ENCODE measurements at regions not wholly inside any gene's neighbourhood (a gene's known extent, or its start where the extent isn't known, plus 50 kb on each side); places are given as distances from the start of the nearest gene placed in this dataset.
"Not testable (repeated sequence)": the region's sequence is repeated elsewhere in the genome, so short reads cannot be mapped to it uniquely, and the experiment has no call there.

- DNase-seq (ENCODE audit: low read depth in 2 of 2), result no peak
Observed at GRCh38 chr1:90824551-90824950, 107.4 kb upstream of the BARHL2 start.

DNA sequence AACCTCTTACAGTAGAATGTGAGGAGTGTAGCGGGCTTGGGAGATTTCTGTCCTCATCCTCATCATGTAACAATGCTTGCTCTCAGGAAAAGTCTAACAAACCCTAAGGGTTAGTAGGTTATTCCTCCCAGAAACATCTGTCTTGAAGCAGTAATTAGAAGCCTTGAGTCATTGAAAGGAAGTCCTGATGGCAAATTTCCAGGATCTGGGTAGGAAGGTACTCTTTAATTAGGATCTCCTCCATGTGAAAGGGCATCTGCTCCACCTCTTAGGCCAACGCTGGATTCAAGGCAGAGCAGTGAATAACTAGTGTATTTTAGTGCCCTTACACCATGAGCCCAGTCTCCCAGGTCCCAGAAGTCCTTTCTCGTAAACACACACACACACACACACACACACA, 106.6 kb upstream of the BARHL2 start:
- DNase-seq (ENCODE audit: low read depth in 2 of 2), result no peak

DNA sequence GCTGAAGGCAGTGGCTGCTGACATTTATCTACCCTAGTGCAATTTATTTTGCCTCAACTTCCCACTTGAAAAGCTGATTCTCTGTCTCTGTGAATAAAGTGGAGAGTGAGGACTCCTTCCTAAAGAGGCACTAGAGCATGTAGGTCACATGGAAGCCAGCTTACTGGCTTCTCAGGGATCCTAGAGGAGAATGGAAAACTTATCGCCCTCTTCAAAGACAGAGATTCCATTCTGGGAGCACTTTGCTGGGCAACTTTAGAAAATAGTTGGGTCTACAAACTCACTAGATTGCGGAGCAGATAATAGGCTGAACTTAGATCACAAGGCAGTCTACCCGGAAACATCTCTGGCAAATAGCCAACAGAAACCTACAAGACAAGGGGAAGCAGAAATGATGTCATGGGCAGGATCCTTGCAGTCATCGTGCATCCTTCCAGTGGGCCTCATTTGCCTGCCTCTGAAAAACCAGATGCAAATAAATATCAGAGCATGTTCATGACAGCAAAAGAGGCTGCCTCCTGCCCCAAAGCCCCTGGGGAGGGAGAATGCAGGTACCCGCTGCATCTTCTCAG, 104.8 kb upstream of the BARHL2 start:
- no peak for DNase-seq (ENCODE audit: low read depth in 2 of 2)

DNA sequence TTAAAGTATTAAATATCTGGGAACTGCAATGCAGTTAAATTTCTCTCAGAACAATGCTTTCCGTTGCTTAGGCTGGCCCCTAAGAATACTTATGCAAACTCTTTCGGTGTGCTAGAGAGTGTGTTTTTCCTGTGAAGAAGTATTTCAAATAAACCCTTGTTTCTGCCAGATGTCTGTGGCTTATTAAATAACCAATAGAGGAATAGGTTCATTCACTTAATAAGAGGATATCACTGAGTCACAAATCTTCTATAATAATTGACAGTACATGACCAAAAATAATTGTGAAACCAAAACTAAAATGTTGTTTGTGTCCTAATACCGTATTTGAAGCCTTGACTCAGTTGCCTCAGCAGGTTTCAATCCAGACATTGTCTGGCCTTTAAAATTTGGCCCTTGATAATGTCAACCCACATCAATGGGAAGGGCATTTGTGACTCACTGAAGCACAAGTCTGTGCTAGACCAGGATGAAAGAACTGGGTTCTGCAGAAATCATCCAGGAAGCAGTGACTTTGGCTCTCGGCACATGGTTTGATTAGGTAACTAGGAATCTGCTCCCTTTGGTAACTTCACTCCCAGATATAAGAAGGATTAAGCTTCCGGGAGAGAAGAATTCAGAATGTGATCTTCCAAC, 104.2 kb upstream of the BARHL2 start:
- no peak for DNase-seq (ENCODE audit: low read depth in 2 of 2)

DNA sequence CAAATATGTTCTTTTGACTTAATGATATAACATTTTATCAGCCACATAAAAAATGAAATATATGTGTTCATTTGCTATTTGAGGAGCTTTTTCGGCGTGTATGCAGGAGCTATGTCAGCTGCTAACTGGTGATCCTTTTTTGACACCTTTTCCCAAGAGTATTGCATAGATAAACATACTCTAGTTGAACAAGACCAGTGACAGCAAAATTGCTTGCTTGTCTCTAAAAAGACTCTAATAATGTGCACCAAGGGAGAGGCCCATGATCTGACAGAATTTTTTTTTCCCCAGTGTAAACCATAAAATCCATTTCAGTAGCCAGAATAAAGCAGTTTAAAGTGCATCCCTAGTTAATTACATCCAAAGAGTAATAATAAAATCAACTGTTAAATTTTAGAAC, 103.6 kb upstream of the BARHL2 start:
- no peak for DNase-seq (ENCODE audit: low read depth in 2 of 2)

DNA sequence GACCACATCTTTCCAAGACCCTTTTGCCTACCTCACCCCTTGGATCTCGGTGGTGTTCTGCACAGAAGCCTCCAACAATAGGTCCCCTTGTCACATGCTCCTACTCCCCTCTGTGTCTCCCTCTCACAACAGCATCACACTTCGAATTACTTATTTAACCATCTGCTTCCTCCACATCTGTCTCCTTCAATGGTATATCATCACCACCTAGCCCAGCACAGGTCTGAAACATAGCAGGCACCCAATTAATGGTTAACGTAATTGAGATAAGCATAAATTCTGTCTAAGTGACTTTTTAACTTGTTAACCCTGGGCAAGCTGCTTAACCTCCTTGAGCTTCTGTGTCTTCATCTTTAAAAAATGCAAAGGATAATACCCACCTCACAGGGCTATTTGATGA, 100.3 kb upstream of the BARHL2 start:
- no peak for DNase-seq (ENCODE audit: low read depth in 2 of 2)

DNA sequence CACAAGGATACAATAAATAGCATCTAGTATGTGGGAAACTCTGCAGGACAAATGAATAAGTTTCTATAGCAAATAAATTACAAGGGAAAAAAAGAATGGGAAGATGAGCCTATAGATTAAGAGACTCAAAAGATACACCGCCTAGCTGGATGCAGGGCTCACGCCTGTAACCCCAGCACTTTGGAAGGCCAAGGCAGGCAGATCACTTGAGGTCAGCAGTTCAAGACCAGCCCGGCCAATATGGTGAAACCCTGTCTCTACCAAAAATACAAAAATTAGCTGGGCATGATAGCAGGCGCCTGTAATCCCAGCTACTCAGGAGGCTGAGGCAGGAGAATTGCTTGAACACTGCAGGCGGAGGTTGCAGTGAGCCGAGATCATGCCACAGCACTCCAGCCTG, 95.1 kb upstream of the BARHL2 start:
- DNase-seq (ENCODE audit: low read depth in 2 of 2), result not testable (repeated sequence)

GRCh38 chr1:90811444-90811950, 94.4 kb upstream of the BARHL2 start:
- DNase-seq (ENCODE audit: low read depth in 2 of 2), result not testable (repeated sequence)

DNA sequence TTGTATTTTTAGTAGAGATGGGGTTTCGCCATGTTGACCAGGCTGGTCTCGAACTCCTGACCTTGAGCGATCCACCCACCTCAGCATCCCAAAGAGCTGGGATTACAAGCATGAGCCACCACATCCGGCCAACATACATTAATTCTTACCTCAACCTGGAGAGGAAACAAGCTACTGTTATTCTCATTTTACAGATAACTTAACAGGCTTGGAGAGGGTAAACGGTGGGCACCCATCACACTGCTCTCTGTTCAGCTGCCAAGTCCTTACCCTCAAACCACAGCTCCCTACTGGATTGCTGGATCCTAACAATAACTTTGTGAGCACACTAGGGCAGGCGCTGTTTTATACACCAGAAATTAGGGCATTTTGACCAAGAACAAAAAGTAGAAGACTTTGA, 93.6 kb upstream of the BARHL2 start:
- no peak for DNase-seq (ENCODE audit: low read depth in 2 of 2)

GRCh38 chr1:90809996-90810395, 92.9 kb upstream of the BARHL2 start:
- no peak for DNase-seq (ENCODE audit: low read depth in 2 of 2)

DNA sequence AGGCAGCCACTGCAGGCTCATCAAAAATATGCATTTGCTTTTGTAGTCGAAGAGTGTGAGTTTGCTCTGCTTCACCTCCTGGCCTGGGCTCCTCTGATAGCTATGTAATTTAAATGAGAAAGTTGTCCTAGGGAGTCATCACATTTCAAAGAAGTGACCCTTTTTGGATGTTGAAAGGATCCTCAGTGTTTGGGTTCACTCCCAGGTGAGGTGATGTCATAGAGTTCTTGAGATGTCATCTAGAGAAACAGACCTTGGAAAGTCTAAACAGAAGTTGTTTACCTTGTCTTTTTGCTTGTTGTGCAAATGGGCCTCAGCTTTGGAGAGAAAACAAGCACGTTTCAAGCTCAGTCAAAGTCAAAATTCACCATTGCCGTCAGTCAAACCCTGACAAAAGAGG, 92.0 kb upstream of the BARHL2 start:
- DNase-seq (ENCODE audit: low read depth in 2 of 2), result no peak

DNA sequence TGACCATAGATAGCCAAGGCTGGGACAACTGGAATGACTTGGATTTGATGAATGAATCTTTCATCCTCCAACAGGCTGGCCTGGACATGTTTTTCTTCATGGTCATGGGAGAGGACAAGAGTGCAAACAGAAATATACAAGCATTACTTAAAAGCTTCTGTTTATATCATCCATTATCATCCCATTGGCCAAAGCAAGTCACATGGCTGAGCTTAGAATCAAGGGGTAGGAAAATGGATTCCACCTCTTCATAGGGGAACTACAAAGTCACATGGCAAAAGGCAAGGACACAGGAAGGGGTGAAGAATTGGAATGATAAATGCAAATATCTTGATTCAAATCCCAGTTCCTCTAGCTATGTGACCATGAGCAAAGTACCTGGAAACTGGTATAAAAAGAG, 90.2 kb upstream of the BARHL2 start:
- DNase-seq (ENCODE audit: low read depth in 2 of 2), result no peak

GRCh38 chr1:90802622-90803021, 85.5 kb upstream of the BARHL2 start:
- DNase-seq (ENCODE audit: low read depth in 2 of 2), result no peak

- no peak for DNase-seq (ENCODE audit: low read depth in 2 of 2)
Observed at GRCh38 chr1:90800012-90800717, 83.1 kb upstream of the BARHL2 start.

DNA sequence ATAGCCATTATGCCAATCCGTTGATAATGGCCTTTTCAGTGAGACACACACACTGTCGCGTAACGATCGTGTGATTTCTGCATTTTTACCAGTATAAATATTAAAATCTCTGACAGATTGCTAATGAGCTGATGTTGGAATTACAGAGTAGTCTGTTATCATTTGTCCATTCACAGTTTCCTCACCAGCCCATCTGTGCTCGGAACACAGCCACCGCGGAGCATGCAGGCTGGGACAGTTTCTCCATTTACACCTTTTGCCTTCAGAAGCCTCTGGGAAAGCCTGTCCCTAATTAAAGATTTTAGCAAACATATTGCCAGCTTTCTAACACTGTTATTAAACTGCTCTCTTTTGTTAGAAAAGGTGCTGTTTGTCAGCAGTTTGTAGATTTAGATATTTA, 82.2 kb upstream of the BARHL2 start:
- no peak for DNase-seq (ENCODE audit: low read depth in 2 of 2)

DNA sequence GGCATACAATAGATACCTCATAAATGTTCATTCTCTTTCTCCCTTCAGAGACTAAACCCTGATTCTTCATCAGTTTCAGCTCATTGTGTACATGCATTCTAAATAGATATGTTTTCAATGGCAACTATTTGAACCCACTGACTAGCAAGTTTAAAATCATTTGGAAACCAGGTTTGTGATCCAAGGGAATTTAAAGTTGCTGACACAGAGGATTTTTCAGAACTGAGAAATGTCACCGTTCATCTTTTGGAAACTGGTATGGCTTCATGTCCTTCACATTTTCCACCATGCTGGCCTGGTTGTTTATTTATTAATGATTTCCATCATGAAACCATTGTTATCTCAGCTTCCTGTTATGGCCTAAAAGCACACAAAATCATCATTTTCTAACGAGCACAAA, 81.8 kb upstream of the BARHL2 start:
- no peak for DNase-seq (ENCODE audit: low read depth in 2 of 2)

GRCh38 chr1:90798344-90798743, 81.2 kb upstream of the BARHL2 start:
- DNase-seq (ENCODE audit: low read depth in 2 of 2), result no peak

- no peak for DNase-seq (ENCODE audit: low read depth in 2 of 2)
Observed at GRCh38 chr1:90795431-90795830, 78.3 kb upstream of the BARHL2 start.

DNA sequence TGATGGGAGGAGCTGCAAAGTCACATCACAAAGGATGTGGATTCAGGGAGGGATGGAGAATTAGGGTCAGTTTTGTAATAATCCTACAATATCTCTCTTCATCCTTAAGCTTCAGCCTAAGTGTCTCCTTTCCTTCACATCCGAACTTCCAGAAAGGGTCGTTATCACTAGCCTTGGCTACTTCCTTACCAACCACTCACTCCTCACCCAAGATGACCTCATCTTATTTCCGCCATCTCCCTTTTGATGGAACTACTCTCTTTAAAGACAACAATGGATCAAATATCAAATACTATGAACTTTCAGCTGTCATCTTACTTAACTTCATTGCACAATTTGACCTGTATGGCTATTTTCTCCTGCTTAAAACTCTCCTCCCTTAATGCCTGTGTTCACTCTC, 69.6 kb upstream of the BARHL2 start:
- DNase-seq (ENCODE audit: low read depth in 2 of 2), result no peak

DNA sequence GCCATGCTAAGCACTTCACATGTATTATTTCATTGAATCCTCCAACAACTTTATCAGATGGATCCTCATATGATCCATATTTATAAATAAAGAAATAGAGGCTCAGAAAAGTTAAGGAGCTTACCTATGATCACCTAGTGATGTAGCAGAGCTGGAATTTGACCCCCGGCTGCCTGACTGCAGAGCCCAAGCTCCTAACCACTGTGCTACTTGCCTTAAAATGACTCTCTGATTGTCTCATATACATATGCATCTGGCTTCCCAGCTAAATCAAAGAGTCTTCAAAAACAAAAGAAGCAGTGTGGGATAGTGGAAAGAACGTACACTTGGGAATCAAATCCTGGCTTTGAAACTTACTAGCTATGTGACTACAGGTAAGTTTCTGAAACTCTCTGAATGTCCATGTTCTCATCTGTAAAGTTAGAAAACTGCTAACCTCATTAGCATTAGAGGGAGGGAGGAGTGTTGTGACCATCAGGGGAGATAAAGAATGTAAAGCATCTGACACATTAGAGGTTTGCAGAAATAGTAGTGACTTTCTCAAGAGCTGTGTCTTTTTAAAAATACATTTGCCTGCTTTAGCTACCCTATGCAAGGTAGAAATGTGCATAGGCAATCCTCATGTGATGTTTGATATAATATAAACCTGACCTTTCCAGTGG, 67.2 kb upstream of the BARHL2 start:
- no peak for DNase-seq (ENCODE audit: low read depth in 2 of 2)

GRCh38 chr1:90783181-90783580, 66.1 kb upstream of the BARHL2 start:
- DNase-seq (ENCODE audit: low read depth in 2 of 2), result no peak

DNA sequence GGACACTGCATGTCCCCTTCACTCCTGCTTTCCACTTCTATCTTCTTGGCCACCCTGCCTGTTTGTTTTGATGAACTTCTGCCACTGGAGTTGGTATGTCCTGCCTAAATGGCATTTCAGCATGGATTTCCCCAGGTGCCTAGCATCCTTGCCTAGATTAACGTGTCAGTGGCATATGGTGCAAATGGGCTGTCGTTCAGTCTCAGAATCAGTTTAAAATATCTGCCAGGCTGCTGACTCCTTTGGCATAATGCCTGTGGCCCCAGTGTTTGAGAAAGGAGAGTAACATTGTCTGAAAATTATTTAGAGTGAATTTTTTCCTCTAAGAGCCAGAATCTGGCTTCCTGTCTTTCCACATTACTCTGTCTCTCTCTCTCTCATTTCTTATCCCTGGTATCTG, 64.9 kb upstream of the BARHL2 start:
- no peak for DNase-seq (ENCODE audit: low read depth in 2 of 2)

- DNase-seq (ENCODE audit: low read depth in 2 of 2), result no peak
Observed at GRCh38 chr1:90781534-90781933, 64.4 kb upstream of the BARHL2 start.

Data from activated CD4-positive, alpha-beta T cell treated with anti-CD3 and anti-CD28 coated beads for 24 hours (primary cell).